RWPE1 (cell line): ENCODE measurements at regions not wholly inside any gene's neighbourhood (a gene's known extent, or its start where the extent isn't known, plus 50 kb on each side); places are given as distances from the start of the nearest gene placed in this dataset.

Source experiments
- CTCF ChIA-PET: fragments of 350-600 bp; sonication (Branson Sonifier 250); formaldehyde crosslinking; extraction: SDS; loops from one replicate; lab custom pipeline; 2021; lab: Yijun Ruan, JAX
- POLR2A ChIA-PET: fragments of 400-600 bp; formaldehyde crosslinking; extraction: SDS; loops from one replicate; lab custom pipeline; 2020; ENCODE audit warnings: antibody characterized with exemption; ENCODE audit not compliant: low non-redundant PET; lab: Yijun Ruan, JAX
- DNase-seq: peaks from one replicate; pipeline ENCODE4 v3.0.0; 2012; ENCODE audit warnings: low spot score
- H3K27ac ChIP-seq: fragments of 450-650 bp; 2 replicates; pipeline ENCODE4 v1.5.1; 2017
- CTCF ChIP-seq: fragments of 450-650 bp; conservative IDR thresholded peaks from 2 replicates; pipeline ENCODE4 v1.5.1; 2017; ENCODE audit warnings: low read depth, mild to moderate bottlenecking

- no peak for TF ChIP-seq CTCF
- CTCF ChIA-PET: no interaction called here
- DNase-seq: no peak
- POLR2A ChIA-PET: no interaction called here
- H3K27ac ChIP-seq: no peak overlapping the region
Measured at GRCh38 chr4:54418468-54418867, 189.4 kb downstream of the PDGFRA start.

- DNase-seq: peak; percentile 28
- TF ChIP-seq CTCF: no peak
- POLR2A ChIA-PET: no interaction called here
- CTCF ChIA-PET: no interaction called here
- no peak overlapping the region for H3K27ac ChIP-seq
Measured at GRCh38 chr4:54423066-54423465, 194.0 kb downstream of the PDGFRA start.

- CTCF ChIA-PET: interaction anchor here (0.6 kb wide), 1 partner anchor 160 kb away, joined by 3 read pairs; no protein-coding TSS in a partner anchor
- DNase-seq: no peak
- no peak overlapping the region for H3K27ac ChIP-seq
- POLR2A ChIA-PET: no interaction called here
- no peak for TF ChIP-seq CTCF
Measured at GRCh38 chr4:54427826-54428225, 198.7 kb downstream of the PDGFRA start.

- CTCF ChIA-PET: no interaction called here
- no peak for TF ChIP-seq CTCF
- POLR2A ChIA-PET: no interaction called here
Measured at GRCh38 chr4:54428940-54429339, 199.8 kb downstream of the PDGFRA start.

GRCh38 chr4:54433686-54434085, 204.6 kb downstream of the PDGFRA start:
- no peak for TF ChIP-seq CTCF
- no peak for DNase-seq
- POLR2A ChIA-PET: no interaction called here
- no peak overlapping the region for H3K27ac ChIP-seq
- CTCF ChIA-PET: interaction anchor here (1.0 kb wide), 1 partner anchor 38 kb away, joined by 4 read pairs; no protein-coding TSS in a partner anchor

More at GRCh38 chr4:54428940-54429339, 199.8 kb downstream of the PDGFRA start:
- no peak for DNase-seq
- no peak overlapping the region for H3K27ac ChIP-seq

GRCh38 chr4:54439831-54440243, 210.7 kb downstream of the PDGFRA start:
- POLR2A ChIA-PET: no interaction called here
- TF ChIP-seq CTCF: no peak
- H3K27ac ChIP-seq: no peak overlapping the region
- no peak for DNase-seq
- CTCF ChIA-PET: interaction anchor here (0.6 to 0.7 kb wide), 2 partner anchors 48 to 118 kb away, joined by 3 read pairs; no protein-coding TSS in a partner anchor
